NCI-H2227 (cell line): ENCODE measurements at regions not wholly inside any gene's neighbourhood (a gene's known extent, or its start where the extent isn't known, plus 50 kb on each side); places are given as distances from the start of the nearest gene placed in this dataset.
"Not testable (repeated sequence)": the region's sequence is repeated elsewhere in the genome, so short reads cannot be mapped to it uniquely, and the experiment has no call there.

Experiments used
- DNase-seq: peaks from one replicate; lab custom pipeline; 2025; ENCODE audit not compliant: unreplicated experiment; lab: John Stamatoyannopoulos, UW

DNA sequence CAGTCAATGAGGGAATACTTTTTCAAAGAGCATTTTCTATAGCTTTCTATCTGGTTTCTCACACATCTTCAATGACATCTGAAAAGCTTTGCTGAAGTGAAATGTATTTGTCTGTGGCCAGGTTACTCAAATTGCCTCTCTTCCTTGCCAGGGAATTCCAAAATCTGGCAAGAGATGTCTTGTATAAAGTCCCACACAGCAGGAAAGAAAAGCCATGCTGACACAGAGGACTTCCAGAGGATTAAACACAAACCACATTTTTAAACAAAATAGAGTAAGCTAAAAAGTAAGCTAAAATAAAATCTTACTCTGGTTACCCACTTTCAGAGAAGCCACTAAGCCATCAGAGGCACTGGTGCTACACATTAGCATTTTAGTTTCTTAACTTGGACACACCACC is 93.1 kb upstream of the BCAR3 start:
- no peak for DNase-seq

DNA sequence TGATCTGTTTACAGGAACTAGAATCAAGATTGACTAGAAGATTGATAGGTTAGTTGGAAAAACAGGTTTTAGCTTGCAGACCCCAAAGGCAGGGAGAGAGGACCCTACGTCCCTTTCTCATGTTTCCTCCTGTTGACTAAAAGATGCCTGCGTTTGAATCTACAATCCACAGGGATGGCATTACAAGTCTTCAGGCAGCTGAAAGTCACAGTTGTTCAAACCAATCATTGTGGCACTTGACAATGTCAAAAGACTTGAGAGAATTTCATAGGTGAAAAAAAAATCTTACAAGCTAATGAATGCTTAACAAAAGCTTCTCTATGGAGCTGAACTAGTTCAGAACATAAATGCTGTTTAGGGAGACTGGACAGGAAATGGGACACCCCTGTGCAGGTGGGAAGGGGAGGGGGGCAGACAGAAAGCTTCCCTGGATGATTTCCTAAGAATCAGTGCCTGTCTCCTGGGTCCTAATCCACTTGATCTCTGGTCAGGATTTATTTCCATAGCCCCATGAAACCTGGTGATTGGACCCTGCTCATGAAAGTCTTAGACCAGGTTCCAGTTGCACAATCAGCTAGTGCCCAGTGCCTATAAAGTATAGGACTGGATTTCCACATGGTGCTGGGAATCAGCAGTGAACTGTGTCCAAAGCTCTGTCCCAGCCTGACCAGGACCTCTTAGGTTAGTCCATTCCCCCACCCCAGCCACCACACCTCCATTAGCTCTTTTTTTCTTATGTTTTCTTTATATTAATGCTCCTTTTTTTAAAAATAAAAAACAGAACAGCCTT is 91.6 kb upstream of the BCAR3 start:
- no peak for DNase-seq

DNA sequence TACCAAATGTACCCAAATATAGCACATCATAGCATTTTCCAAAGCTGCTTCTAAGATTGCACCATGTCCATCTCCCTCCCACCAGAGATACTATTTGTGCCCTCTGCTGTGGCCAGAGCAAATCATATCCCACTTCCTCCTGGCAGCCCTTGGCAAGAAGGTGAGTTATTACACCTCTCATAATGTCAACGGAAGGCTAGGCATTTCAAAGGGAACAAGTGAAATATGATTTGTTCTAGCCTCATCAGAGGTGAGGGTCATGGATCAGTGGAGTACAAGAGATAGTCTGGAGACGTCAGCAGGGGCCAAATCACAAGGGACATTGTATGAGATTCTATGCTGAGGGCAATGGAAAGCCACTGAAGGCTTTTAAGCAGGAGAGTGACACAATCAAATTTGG is 90.2 kb upstream of the BCAR3 start:
- DNase-seq = no peak

DNA sequence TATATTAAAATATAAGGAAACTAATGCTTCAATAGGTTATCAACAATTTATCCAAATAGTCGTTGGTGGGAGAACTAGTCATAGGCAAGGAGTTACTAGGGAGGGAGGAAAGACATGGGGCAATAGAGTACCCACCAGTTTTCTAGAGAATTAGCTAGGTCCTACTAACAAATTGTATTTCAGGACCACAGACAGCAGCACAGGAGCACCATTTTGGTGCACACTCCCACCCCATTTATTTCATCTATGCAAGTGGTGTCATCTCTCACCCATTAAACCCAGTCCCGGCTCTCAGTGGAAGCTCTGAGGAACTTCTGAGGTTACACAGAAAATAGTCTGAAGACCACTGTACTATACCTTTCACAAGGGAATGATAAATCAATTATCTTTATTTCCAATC is 89.0 kb upstream of the BCAR3 start:
- no peak for DNase-seq

DNA sequence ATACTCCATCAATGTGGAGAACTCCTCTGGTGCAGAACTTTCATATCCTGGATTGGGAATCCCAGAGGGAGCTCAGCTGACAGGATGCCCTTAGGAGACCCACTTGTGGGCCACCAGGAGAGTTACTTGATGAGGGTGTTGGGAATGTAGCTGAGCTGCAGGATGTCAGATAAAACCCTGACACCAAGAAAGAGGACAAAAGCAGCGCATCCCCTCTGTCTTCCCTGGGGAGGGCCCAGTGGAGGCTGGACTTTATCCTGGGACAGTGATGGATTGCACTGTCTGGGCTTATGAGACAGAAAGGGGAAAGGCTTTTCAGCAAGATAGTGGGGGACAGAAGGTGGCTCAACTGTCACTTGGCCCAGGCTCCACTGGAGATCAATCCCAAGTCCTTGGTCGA is 88.1 kb upstream of the BCAR3 start:
- DNase-seq = no peak

DNA sequence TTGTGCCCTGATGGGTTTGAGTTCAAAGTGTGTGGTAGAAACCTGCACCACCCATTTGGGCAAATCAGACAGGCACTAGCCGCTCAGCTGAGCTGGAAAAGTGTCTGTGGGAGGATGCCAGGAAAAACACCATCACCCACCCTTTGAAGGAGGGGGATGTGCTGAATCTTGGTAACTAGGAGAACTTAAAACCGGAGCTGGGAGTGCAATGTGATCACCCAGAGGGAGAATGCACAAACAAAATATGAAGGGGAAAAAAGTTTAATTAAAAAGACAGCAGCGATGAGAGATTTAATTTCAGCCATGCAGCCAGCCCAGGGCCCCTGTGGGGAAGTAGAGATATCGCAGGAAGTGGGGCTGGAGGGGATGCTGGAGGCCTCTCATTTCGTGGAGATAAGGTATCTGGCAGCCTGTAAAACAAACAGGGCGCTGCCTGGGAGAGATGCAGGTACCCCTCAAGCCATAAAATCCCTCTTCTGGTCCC is 86.8 kb upstream of the BCAR3 start:
- DNase-seq = peak; percentile 39

DNA sequence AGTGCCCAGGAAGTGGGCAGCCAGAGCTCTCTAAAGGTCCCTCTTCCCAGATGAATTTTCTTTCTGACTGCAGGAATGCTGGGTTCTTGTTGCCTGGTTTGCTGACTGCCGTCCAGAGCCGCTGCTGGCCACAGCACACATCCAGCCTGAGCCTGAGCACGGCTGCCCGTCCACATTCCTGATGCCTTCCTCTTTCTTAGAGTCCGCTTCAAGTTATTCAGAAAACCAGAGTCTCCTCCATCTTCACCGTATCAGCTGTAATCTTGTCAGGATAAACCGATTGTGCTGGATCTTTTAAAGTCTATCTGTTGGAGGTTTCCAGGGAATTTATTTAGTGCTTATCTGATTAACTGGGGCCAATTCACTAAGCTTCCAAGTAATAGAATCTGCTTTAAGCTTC is 84.8 kb upstream of the BCAR3 start:
- DNase-seq = no peak

DNA sequence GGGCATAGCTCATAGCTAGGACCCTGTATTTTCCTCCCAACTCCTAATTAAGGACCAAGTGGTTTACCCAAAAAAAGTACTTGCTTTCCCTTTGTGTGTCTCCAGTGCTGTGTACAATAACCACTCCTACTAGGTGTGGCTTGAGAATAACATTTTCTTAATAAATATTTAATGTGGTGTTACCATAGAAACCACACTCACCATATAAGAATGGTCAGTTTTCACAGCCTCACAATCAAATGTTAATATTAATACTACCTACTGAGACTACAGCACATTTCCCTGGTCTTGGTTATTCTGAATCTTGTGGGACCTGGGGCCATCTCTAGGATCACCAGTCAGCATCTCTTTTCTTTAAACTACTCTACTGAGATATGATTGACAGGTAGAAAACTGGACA is 83.5 kb upstream of the BCAR3 start:
- no peak for DNase-seq

DNA sequence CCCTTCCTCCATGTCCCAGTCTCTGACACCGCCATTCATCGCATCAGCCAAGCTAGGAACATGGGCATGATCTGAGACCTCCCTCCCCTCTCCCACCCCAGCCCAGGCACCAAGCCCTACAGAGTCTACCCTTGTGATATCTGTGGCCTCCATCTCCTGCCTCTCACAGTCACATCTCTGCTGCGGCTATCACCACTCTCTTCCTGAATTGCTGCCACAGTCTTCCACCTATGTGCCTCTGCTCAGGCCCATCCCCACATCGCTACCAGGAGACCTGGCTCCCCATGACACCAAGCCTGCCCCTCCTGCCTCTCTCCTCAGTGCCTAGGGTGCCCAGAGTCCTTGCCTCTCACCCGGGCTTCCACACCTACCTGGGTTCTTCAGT is 82.7 kb upstream of the BCAR3 start:
- no peak for DNase-seq

DNA sequence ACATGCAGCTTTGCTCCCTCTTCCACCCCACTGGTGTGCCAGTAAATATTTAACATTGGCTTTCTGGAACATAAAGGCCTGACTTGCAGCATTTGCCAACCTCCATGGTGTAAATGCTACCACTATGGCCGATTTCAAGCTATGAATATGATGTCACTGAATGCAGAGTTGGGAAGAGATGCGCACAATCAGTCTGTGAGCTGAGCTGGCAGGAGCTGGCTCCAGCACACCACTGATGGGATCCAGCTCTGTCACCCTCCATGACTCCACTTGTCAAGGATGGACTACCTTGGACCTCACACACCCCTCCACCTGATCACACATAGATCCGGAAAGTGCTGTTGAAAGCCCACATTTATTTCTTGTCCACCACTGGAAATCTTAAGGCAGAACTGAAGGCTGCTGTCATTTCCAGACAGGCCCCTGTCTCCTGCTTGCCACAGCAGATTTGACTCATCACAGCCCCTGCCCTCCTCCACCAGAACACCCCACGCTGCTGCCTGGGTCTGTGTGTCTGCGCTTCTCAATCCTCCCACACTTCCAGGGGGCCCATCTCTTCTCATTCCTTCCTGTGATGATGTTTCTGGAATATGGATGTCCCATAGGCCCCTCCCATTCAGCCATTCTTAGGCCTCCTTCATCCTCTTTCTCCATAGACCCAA is 82.2 kb upstream of the BCAR3 start:
- no peak for DNase-seq

DNA sequence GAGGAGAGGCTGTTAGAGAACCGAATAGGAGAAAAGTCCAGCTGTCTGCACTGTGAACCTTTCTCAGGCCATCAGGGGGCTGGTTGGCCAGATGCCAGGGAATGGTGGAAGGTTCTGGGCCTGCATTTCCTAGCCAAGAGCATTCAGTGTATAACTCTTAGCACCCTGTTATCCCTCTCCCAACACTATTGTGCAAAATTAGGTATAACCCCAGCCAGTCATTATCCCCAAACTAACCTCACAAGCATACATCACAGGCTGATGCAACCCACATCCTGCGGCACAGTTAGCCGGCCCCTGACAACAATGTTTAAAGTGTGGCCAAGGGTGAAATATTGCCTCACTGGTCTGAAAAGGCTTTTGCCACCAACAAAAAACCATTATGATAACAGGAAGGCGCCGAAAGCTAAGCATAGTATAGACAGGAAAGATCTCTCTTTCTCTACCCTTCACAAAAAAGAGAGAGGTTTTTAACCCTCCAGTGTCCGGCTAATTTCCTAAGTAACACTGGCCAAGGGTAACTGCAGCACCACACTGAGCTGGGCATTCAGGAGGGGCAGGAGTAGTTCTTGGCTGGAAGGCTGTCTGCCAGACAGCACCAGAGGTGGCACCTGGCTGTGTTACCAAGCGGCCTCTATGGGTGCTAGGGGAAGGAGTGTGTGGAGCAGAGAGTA is 77.3 kb upstream of the BCAR3 start:
- DNase-seq = no peak

DNA sequence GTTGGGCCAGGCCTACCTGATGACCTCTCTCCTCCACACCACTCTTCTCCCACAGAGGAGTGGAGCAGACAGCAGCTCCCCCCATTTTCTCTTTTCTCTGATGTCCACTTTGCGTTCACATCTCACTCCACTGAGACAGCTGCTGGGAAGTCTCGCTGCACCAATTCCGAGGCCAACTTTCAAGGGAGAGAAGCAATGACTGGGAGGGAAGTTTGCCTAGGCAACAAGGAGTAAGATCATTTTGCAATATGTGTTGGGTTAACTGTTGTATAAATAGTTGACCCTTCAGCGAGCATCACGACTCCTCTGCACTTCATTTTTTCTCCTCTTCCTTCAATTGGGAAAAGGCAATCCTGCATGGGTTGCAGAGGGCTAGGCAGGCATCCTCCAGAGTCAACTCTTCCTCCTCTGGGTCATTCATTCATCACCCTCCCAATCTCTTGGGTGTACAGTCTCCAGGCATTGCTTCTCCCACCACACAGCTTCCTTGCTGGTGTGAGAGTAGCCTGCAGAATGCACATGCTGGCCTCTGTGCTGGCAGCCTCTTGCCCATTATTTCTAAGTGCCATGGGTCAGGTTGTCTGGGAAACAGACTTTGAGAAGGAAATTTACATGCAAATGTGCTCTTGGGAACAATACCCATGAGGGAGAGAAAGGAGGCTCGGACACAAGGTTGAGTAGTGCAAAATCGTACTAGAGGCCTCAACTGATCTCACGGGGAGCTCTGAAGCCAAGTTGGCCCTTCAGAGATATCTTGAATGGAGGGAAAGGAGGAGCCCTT is 75.8 kb upstream of the BCAR3 start:
- DNase-seq = no peak

DNA sequence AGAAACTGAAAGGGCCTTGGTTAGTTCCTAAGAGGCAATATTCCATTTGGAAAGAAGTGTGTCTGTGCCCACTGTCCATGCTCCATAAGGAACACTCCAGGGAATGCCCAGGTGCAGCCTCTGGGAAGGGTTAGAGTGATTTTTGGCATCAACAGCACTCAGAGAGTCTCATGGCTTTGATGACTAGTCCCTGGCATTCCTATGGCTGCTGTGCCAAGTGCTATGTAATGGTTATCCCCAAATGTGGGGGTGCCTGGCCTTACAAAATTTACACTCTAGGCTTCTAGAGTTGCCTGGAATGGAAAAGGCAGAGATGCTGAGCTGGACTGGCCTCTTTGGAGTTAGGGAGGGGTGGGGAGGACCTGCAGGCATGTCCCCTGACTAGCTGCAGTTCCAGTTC is 75.0 kb upstream of the BCAR3 start:
- no peak for DNase-seq

DNA sequence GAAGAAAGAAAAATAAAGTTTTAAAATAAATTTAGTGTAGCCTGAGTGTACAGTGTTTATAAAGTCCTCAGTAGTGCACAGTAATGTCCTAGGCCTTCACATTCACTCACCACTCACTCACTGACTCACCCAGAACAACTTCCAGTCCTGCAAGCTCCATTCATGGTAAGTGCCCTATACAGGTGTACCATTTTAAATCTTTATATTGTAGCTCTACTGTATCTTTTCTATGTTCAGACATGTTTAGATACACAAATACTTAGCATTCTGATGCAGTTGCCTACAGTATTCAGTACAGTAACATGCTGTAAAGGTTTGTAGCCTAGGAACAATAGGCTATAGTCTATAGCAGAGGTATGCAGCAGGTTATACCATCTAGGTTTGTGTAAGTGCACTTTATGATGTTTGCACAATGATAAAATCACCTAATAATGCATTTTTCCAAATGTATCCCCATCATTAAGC is 73.6 kb upstream of the BCAR3 start:
- not testable (repeated sequence) for DNase-seq

DNA sequence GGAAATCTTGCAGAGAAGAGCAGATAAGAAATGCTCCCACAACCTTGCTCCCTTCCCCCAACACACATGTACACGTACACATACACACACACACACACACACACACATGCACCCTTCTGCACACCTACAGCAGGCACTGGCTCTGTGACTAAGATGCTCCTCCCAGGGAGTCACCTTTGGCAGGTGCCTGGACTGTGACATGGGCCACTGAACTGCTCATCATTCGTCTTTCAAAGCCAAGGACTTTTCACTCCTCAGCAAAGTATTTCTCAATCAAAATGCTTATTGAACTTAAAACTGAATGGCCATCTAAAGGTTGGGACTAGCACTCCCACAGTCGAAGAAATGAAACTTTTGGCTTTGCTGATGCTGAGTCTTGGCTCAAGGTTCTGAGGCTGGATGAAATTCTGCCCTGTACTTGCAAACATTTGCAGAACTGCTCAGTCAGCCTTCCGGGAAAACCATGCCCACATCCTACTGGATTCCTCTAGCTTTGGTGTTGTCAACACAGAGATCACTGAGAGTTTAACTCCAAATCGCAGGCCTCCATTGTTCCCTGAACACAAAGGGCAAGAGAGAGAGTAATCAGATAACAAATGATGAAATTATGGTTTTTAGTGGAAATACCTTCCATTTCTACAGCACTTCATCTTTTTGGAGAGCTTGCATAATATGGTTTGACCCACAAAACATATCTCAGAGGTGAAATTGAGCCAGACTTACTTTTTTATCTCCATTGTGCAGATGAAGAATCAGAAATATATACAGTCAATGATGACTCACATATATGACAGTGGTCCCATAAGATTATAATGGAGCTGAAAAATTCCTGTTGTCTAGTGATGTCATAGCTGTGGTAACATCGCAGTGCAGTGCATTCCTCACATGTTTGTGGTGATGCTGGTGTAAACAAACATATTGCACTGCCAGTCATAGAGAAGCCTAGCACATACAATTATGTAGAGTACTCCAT is 72.4 kb upstream of the BCAR3 start:
- DNase-seq = peak; percentile 19

DNA sequence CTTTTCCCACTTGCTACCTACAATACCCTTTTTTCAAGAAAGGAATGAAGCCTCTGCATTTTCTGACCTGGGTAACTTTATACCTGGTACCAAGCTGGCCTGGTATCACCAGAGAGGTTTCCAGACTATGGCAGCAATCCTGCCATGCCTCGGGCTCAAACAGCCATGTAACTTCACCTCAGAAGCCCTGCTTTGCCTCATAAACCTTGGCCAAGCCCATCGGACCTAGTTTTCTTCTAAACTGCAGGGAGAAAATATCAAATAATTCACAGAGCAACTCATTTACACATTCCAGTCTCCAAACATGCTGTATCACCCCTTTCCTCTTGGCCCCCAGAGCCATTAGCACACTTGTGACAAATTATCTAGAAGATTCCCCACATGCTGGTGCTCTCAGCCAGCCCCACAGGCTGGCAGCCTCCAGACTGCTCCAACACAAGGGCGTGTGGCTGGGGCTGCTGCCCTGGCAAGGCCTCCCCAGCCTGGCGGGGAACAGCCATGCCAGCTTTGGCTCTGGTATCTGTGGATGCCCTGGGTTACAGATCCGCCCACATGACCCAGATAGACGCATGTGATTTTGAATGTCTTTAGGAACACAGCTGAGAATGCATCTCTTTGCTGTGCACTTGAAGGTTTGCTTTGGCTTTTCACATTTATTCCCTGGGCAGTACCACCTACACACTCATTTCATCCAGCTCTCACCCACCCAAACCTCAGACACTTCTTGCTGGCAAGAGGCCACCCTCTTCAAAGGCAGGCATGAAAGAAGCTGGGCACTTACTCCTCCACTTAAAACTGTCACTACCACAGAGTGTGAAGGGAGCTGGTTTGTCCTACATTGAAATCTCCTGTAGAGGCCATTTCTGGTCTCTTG is 70.0 kb upstream of the BCAR3 start:
- DNase-seq = no peak

DNA sequence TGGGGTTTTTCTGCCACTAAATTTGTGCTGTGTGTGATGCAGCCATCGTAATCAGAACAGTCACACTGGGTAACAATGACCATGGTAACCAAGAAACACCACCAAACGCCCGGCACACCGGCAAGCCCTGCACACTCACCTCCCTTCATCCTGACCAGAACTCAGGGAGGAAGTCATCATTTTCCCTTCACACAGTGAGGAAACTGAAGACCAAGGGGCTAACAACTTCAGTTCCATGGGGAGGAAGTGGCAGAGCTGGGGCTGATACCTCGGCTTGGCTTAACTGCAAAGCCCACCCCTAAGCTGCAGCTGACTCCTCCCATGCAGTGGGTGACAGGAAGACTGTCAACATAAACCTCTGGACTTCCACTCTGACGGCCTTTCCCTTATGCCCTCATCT is 69.3 kb upstream of the BCAR3 start:
- no peak for DNase-seq

DNA sequence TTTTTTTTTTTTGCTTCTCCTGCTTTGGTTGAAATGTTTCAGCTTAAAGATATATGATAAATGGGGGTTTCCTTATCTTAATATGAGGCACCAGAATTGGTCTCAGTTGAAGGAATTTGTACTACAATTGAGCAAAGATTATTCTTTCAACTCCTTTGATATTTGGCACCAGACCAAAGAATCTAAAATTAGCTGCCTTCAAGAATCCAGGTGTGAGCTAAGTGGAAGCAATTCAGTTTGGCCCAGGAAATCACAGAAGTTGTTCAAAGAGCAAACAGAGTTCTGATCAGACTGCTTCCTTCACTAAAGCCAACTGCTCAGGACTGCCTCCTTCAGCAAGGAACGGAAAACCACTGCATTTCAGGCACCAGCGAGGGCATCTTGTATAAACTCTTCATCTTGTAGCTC is 68.3 kb upstream of the BCAR3 start:
- peak; percentile 13 for DNase-seq

DNA sequence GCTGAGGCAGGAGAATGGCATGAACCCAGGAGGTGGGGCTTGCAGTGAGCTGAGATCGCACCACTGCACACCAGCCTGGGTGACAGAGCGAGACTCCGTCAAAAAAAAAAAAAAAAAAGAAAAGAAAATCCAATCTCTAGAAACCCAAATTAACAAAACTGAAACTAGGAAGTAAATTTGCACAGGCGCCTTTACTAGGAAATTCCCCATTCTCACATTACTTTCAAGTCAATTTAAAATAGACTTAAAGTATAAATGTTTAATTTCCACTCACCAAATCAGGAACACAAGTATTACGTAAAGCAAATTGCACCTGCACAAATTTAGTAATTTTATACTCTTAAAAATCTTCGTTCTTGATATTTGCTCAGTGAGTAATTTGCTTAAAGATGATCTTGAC is 67.8 kb upstream of the BCAR3 start:
- DNase-seq = no peak
